OCI-LY7 (cell line): ENCODE measurements at regions not wholly inside any gene's neighbourhood (a gene's known extent, or its start where the extent isn't known, plus 50 kb on each side); places are given as distances from the start of the nearest gene placed in this dataset.

Source experiments
- BruUV-seq: library from RNA; stranded (reverse); fragments of 400-500 nt; replicated peaks from 2 replicates; lab custom pipeline; 2021; lab: Mats Ljungman, UMichigan
- CTCF ChIA-PET: fragments of 300-600 bp; sonication (Branson Sonifier 250); formaldehyde crosslinking; loops from one replicate; lab custom pipeline; 2022; ENCODE audit warnings: antibody characterized with exemption; ENCODE audit not compliant: unreplicated experiment; lab: Charles Lee
- POLR2A ChIA-PET: fragments of 300-600 bp; sonication (Branson Sonifier 250); formaldehyde crosslinking; loops from one replicate; lab custom pipeline; 2022; ENCODE audit warnings: antibody characterized with exemption; lab: Charles Lee
- DNase-seq: peaks from one replicate; pipeline ENCODE4 v3.0.0-alpha.2; 2015; ENCODE audit warnings: low spot score
- H2AFZ ChIP-seq: fragments of 200-600 bp; sonication (generic), shearing (Covaris generic); 2 replicates; pipeline ENCODE4 v1.6.1; 2014; ENCODE audit warnings: mild to moderate bottlenecking, antibody characterized with exemption, low read length, moderate library complexity
- H3K27ac ChIP-seq: fragments of 200-600 bp; sonication (generic); 2 replicates; pipeline ENCODE4 v1.5.1; 2014; ENCODE audit warnings: mixed run types, low read depth, mild to moderate bottlenecking, moderate library complexity, low read length, inconsistent platforms; ENCODE audit not compliant: poor library complexity, severe bottlenecking
- H3K36me3 ChIP-seq: fragments of 200-600 bp; sonication (generic); 2 replicates; pipeline ENCODE4 v1.6.1; 2014; ENCODE audit warnings: mild to moderate bottlenecking, antibody characterized with exemption, low read length, moderate library complexity, mixed read lengths; ENCODE audit not compliant: insufficient read depth
- H3K4me1 ChIP-seq: fragments of 200-600 bp; sonication (generic); 2 replicates; pipeline ENCODE4 v1.5.1; 2014; ENCODE audit warnings: mild to moderate bottlenecking, low read length; ENCODE audit not compliant: insufficient read depth, poor library complexity, severe bottlenecking
- H3K4me2 ChIP-seq: fragments of 200-600 bp; sonication (generic); 2 replicates; pipeline ENCODE4 v1.6.1; 2014; ENCODE audit warnings: mild to moderate bottlenecking, low read length
- H3K4me3 ChIP-seq: fragments of 200-600 bp; sonication (generic); 2 replicates; pipeline ENCODE4 v1.5.1; 2014; ENCODE audit warnings: mild to moderate bottlenecking, low read depth, low read length; ENCODE audit not compliant: poor library complexity, severe bottlenecking
- H3K79me2 ChIP-seq: fragments of 200-600 bp; sonication (generic); 2 replicates; pipeline ENCODE4 v1.6.1; 2016; ENCODE audit warnings: low read depth, mild to moderate bottlenecking, low read length, moderate library complexity, mixed read lengths; ENCODE audit not compliant: insufficient read depth
- H3K9me2 ChIP-seq: fragments of 200-600 bp; sonication (generic); 2 replicates; pipeline ENCODE4 v1.6.1; 2016; ENCODE audit warnings: mild to moderate bottlenecking, low read length, mixed read lengths; ENCODE audit not compliant: insufficient read depth
- H3K9me3 ChIP-seq: fragments of 200-600 bp; sonication (generic); 2 replicates; pipeline ENCODE4 v1.6.1; 2014; ENCODE audit warnings: mild to moderate bottlenecking, mixed run types, low read length, mixed read lengths
- H4K20me1 ChIP-seq: fragments of 200-600 bp; sonication (generic); 2 replicates; pipeline ENCODE4 v1.6.1; 2014; ENCODE audit warnings: mild to moderate bottlenecking, antibody characterized with exemption, low read length, moderate library complexity, mixed read lengths; ENCODE audit not compliant: insufficient read depth
- EZH2phosphoT487 ChIP-seq: fragments of 200-600 bp; sonication (generic); IDR thresholded peaks from 2 replicates; pipeline ENCODE4 v1.6.1; 2018; ENCODE audit warnings: low read depth, borderline replicate concordance, mild to moderate bottlenecking, mixed run types, antibody characterized with exemption, low read length, moderate library complexity, mixed read lengths
- intact Hi-C: fragments of 100-400 bp; cut with micrococcal nuclease; formaldehyde crosslinking; loops from one replicate; pipeline ENCODE4 v1.10.0; 2022; ENCODE audit not compliant: unreplicated experiment
- TF ChIP-seq, protein P1 (sequence below): fragments of 200-600 bp; sonication (generic); conservative IDR thresholded peaks from 2 replicates; pipeline ENCODE4 v1.5.1; 2014; ENCODE audit warnings: mild to moderate bottlenecking, antibody characterized with exemption, low read length, moderate library complexity, mixed read lengths

DNA sequence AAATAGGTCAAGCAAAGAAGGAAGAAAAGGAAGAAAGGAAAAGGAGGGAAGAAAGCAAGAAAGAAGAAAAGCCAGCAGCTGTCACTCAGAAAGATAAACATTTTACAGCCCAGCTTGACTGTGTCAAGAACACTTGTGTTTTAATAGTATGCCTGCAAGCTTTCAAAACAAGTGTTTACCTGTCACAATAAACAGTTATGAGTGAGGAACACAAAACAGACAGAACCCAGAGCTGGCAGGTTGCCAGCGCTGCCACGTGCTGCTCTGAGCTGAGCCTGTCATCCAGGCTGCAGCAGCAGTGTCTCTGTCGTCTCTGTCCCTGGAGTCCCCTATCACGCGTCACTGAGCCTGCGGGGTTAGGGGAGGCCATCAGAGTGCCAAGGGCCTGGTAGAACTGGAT, 827.6 kb upstream of the AUTS2 start:
- Histone ChIP-seq H4K20me1 (no peaks in the 10 kb centered on the region), H3K79me2 (no peaks in the 10 kb centered on the region), H3K4me1 (no peaks in the 10 kb centered on the region), H3K27ac (no peak overlapping the region), H3K4me2 (no peak overlapping the region), H3K36me3 (no peaks in the 10 kb centered on the region), H3K9me3 (no peaks in the 10 kb centered on the region), H2AFZ (no peak overlapping the region), H3K9me2 (no peaks in the 10 kb centered on the region), H3K4me3 (no peak overlapping the region)
- CTCF ChIA-PET = no interaction called here
- no TSS peak for BruUV-seq
- intact Hi-C loops = no loop called here
- DNase-seq = no peak
- POLR2A ChIA-PET = no interaction called here
- TF ChIP-seq, protein P1, sequence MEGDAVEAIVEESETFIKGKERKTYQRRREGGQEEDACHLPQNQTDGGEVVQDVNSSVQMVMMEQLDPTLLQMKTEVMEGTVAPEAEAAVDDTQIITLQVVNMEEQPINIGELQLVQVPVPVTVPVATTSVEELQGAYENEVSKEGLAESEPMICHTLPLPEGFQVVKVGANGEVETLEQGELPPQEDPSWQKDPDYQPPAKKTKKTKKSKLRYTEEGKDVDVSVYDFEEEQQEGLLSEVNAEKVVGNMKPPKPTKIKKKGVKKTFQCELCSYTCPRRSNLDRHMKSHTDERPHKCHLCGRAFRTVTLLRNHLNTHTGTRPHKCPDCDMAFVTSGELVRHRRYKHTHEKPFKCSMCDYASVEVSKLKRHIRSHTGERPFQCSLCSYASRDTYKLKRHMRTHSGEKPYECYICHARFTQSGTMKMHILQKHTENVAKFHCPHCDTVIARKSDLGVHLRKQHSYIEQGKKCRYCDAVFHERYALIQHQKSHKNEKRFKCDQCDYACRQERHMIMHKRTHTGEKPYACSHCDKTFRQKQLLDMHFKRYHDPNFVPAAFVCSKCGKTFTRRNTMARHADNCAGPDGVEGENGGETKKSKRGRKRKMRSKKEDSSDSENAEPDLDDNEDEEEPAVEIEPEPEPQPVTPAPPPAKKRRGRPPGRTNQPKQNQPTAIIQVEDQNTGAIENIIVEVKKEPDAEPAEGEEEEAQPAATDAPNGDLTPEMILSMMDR = no peak
- no peak for TF ChIP-seq EZH2phosphoT487

GRCh38 chr7:68776326-68776725, 821.9 kb upstream of the AUTS2 start:
- no peaks in the 10 kb centered on the region for H3K9me2 ChIP-seq
- intact Hi-C loops = no loop called here
- no peak overlapping the region for H3K4me2 ChIP-seq
- H3K27ac ChIP-seq = no peak overlapping the region
- H3K4me1 ChIP-seq = no peaks in the 10 kb centered on the region
- DNase-seq = no peak
- no peaks in the 10 kb centered on the region for H3K79me2 ChIP-seq
- H4K20me1 ChIP-seq = no peaks in the 10 kb centered on the region
- H3K9me3 ChIP-seq = no peaks in the 10 kb centered on the region
- ChIA-PET POLR2A (no interaction called here), CTCF (interaction anchor here (0.6 kb wide), 1 partner anchor 11 kb away, joined by 3 read pairs; no protein-coding TSS in a partner anchor)
- no peaks in the 10 kb centered on the region for H3K36me3 ChIP-seq
- TF ChIP-seq, protein P1 = no peak
- TF ChIP-seq EZH2phosphoT487 = no peak
- no TSS peak for BruUV-seq
- H3K4me3 ChIP-seq = no peak overlapping the region
- H2AFZ ChIP-seq = no peak overlapping the region

GRCh38 chr7:68783684-68784083, 814.6 kb upstream of the AUTS2 start:
- Histone ChIP-seq H3K9me2 (no peaks in the 10 kb centered on the region), H2AFZ (no peak overlapping the region), H3K79me2 (no peaks in the 10 kb centered on the region), H3K4me2 (no peak overlapping the region), H4K20me1 (no peaks in the 10 kb centered on the region), H3K4me1 (no peaks in the 10 kb centered on the region), H3K27ac (no peak overlapping the region), H3K36me3 (no peaks in the 10 kb centered on the region), H3K4me3 (no peak overlapping the region), H3K9me3 (no peaks in the 10 kb centered on the region)
- intact Hi-C loops = no loop called here
- TF ChIP-seq, protein P1 = no peak
- no peak for TF ChIP-seq EZH2phosphoT487
- ChIA-PET POLR2A (no interaction called here), CTCF (no interaction called here)
- no TSS peak for BruUV-seq
- no peak for DNase-seq
